ENCODE measurements at regions not wholly inside any gene's neighbourhood (a gene's known extent, or its start where the extent isn't known, plus 50 kb on each side); places are given as distances from the start of the nearest gene placed in this dataset.

DNA sequence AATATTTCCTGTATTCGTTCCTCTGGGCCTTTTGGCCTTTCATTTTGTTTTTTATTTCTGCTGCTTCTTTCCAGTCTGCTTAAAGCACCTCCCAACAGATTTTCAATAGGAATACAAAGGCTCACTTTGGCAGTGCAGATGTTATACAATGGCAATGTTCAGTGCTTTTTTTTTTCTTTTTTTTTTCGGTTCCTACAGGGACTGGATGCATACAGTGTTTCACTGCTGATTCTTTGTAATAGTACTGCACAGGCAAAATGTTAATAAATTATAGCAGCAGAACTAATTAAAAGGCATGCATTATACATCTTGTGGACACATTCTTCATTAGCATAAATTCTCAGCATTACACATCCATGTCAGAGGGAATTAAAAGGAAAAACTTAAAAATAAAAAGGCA is 356.6 kb upstream of the C9orf72 start:
- no peak overlapping the region for H3K9ac ChIP-seq (ENCODE audit: extremely low read depth, insufficient read length, low read length)
- no CpG with 5 or more reads among the region's 2 CpGs for WGBS (ENCODE audit: extremely low coverage, insufficient read length, low lambda C conversion rate)
- no peak overlapping the region for H3K56ac ChIP-seq (ENCODE audit: insufficient read length, low read depth, low read length)
- no peaks in the 10 kb centered on the region for H3K79me1 ChIP-seq (ENCODE audit: insufficient read depth, low read depth, low read length, poor library complexity, severe bottlenecking)
- no peak overlapping the region for H2BK5ac ChIP-seq (ENCODE audit: insufficient read length, low read length)
- no peak overlapping the region for H3K23ac ChIP-seq (ENCODE audit: insufficient read length, low read depth, low read length)
- H3K4ac ChIP-seq (ENCODE audit: low read depth, low read length), result no peak overlapping the region
- H3K36me3 Mint-ChIP-seq (ENCODE audit: insufficient read depth in 1 of 3, low read depth in 3 of 3), result no peaks in the 10 kb centered on the region
- no peaks in the 10 kb centered on the region for H3K23me2 ChIP-seq (ENCODE audit: insufficient read length, low read depth, low read length, poor library complexity, severe bottlenecking)
- H4K91ac ChIP-seq (ENCODE audit: insufficient read length, low read depth, low read length), result no peak overlapping the region
- H2BK20ac ChIP-seq (ENCODE audit: low read depth, low read length, poor library complexity, severe bottlenecking), result no peak overlapping the region
- H4K5ac ChIP-seq (ENCODE audit: insufficient read length, low read depth, low read length), result no peak overlapping the region
- H3K4me1 Mint-ChIP-seq, result no peaks in the 10 kb centered on the region
- no peaks in the 10 kb centered on the region for H3K9me3 ChIP-seq (ENCODE audit: control insufficient read depth, low read depth, low read length)
- no peaks in the 10 kb centered on the region for H3K79me2 ChIP-seq (ENCODE audit: insufficient read depth, low read length)
- H2BK15ac ChIP-seq (ENCODE audit: low read depth, low read length), result no peak overlapping the region
- H4K8ac ChIP-seq (replicated peaks; ENCODE audit: insufficient read length, low read depth, low read length), result no peak overlapping the region
- H3K4me2 ChIP-seq (ENCODE audit: insufficient read depth, insufficient read length, low read length), result no peak overlapping the region
- no peaks in the 10 kb centered on the region for H3K9me3 Mint-ChIP-seq
- H3K4me1 ChIP-seq (ENCODE audit: insufficient read depth, low read length), result no peaks in the 10 kb centered on the region
- no peak for DNase-seq
- no peaks in the 10 kb centered on the region for H4K20me1 ChIP-seq (ENCODE audit: control insufficient read depth, insufficient read depth, insufficient read length)
- no peaks in the 10 kb centered on the region for H3K27me3 Mint-ChIP-seq (ENCODE audit: low read depth)
- H3T11ph ChIP-seq (ENCODE audit: low read length), result no peak overlapping the region
- no peak overlapping the region for H2AFZ ChIP-seq (ENCODE audit: low read length)
- no peak overlapping the region for H3K27ac Mint-ChIP-seq
- H2BK12ac ChIP-seq (ENCODE audit: insufficient read length, low read depth, low read length), result no peak overlapping the region
- H3K18ac ChIP-seq (ENCODE audit: insufficient read length, low read depth, low read length), result no peak overlapping the region
- H3K4me3 Mint-ChIP-seq, result no peak overlapping the region
- no peaks in the 10 kb centered on the region for H3K27me3 ChIP-seq (ENCODE audit: insufficient read depth, low read length)
- no peak overlapping the region for H2BK120ac ChIP-seq (ENCODE audit: low read depth, low read length, poor library complexity, severe bottlenecking)
- no peak overlapping the region for H3K27ac ChIP-seq (ENCODE audit: insufficient read length, low read depth, low read length)
- TF ChIP-seq, protein P1, sequence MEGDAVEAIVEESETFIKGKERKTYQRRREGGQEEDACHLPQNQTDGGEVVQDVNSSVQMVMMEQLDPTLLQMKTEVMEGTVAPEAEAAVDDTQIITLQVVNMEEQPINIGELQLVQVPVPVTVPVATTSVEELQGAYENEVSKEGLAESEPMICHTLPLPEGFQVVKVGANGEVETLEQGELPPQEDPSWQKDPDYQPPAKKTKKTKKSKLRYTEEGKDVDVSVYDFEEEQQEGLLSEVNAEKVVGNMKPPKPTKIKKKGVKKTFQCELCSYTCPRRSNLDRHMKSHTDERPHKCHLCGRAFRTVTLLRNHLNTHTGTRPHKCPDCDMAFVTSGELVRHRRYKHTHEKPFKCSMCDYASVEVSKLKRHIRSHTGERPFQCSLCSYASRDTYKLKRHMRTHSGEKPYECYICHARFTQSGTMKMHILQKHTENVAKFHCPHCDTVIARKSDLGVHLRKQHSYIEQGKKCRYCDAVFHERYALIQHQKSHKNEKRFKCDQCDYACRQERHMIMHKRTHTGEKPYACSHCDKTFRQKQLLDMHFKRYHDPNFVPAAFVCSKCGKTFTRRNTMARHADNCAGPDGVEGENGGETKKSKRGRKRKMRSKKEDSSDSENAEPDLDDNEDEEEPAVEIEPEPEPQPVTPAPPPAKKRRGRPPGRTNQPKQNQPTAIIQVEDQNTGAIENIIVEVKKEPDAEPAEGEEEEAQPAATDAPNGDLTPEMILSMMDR (conservative IDR thresholded peaks at IDR 0.05), result no peak
- H2AK5ac ChIP-seq (ENCODE audit: insufficient read length, low read length), result no peak overlapping the region
- H3K14ac ChIP-seq (ENCODE audit: insufficient read depth, low read length), result no peak overlapping the region

Measured in H9 (cell line).